Endodermal cell (in vitro differentiated cells): ENCODE measurements at regions not wholly inside any gene's neighbourhood (a gene's known extent, or its start where the extent isn't known, plus 50 kb on each side); places are given as distances from the start of the nearest gene placed in this dataset.
A peak's percentile ranks its signal among the peaks of the same experiment; 100 is the strongest.

Experiments
- DNase-seq: peaks from one replicate; pipeline ENCODE4 v3.0.0-alpha.2; 2017
- H3K27ac ChIP-seq: 2 replicates; pipeline ENCODE4 v1.5.1; 2013; ENCODE audit warnings: mild to moderate bottlenecking, low read depth, low read length, moderate library complexity
- H3K27me3 ChIP-seq: 2 replicates; pipeline ENCODE4 v1.6.1; 2013; ENCODE audit warnings: mild to moderate bottlenecking, low read length, moderate library complexity; ENCODE audit not compliant: insufficient read depth, control insufficient read depth, poor library complexity, severe bottlenecking
- H3K36me3 ChIP-seq: 2 replicates; pipeline ENCODE4 v1.7.0; 2013; ENCODE audit warnings: mild to moderate bottlenecking, low read length, moderate library complexity; ENCODE audit not compliant: control insufficient read depth, insufficient read depth
- H3K4me1 ChIP-seq: one replicate; pipeline ENCODE4 v1.7.0; 2013; ENCODE audit warnings: low read length; ENCODE audit not compliant: control insufficient read depth, insufficient read depth
- H3K4me3 ChIP-seq: 2 replicates; pipeline ENCODE4 v1.5.1; 2013; ENCODE audit warnings: mild to moderate bottlenecking, low read length, moderate library complexity
- H3K9ac ChIP-seq: 2 replicates; pipeline ENCODE4 v1.6.1; 2013; ENCODE audit warnings: mild to moderate bottlenecking, low read length, moderate library complexity; ENCODE audit not compliant: poor library complexity, severe bottlenecking; ENCODE audit errors: extremely low read depth
- H3K9me3 ChIP-seq: 2 replicates; pipeline ENCODE4 v1.6.1; 2013; ENCODE audit warnings: mild to moderate bottlenecking, low read length, moderate library complexity; ENCODE audit not compliant: control insufficient read depth
- H3K27ac Mint-ChIP-seq: 2 replicates; pipeline ENCODE4 v1.8.0; 2020; ENCODE audit warnings: mixed read lengths
- H3K27me3 Mint-ChIP-seq: 2 replicates; pipeline ENCODE4 v1.8.0; 2021; ENCODE audit warnings: mild to moderate bottlenecking, mixed read lengths; ENCODE audit not compliant: insufficient read depth
- H3K36me3 Mint-ChIP-seq: 2 replicates; pipeline ENCODE4 v1.8.0; 2020; ENCODE audit warnings: low read depth, mixed read lengths
- H3K4me1 Mint-ChIP-seq: 2 replicates; pipeline ENCODE4 v1.8.0; 2020; ENCODE audit warnings: mixed read lengths
- H3K4me3 Mint-ChIP-seq: 2 replicates; pipeline ENCODE4 v1.8.0; 2020; ENCODE audit warnings: mild to moderate bottlenecking, moderate library complexity, mixed read lengths
- H3K9me3 Mint-ChIP-seq: 2 replicates; pipeline ENCODE4 v1.8.0; 2020; ENCODE audit warnings: mild to moderate bottlenecking, mixed read lengths
- WGBS, 2 experiments: methylation state at CpG; one replicate each; pipeline versions ENCODE4 v1.1.5 to v1.1.7; 2013; ENCODE audit warnings: missing lambda C conversion rate in 2 of 2, mixed read lengths in 1 of 2; ENCODE audit not compliant: insufficient coverage in 1 of 2, insufficient read length in 1 of 2; 5-methylcytosine and 5-hydroxymethylcytosine counted together
- TF ChIP-seq, protein P1 (sequence below): fragments of 200-600 bp; sonication (generic); conservative IDR thresholded peaks from 2 replicates; pipeline ENCODE4 v1.5.0; 2021; ENCODE audit warnings: antibody characterized with exemption, mild to moderate bottlenecking

DNA sequence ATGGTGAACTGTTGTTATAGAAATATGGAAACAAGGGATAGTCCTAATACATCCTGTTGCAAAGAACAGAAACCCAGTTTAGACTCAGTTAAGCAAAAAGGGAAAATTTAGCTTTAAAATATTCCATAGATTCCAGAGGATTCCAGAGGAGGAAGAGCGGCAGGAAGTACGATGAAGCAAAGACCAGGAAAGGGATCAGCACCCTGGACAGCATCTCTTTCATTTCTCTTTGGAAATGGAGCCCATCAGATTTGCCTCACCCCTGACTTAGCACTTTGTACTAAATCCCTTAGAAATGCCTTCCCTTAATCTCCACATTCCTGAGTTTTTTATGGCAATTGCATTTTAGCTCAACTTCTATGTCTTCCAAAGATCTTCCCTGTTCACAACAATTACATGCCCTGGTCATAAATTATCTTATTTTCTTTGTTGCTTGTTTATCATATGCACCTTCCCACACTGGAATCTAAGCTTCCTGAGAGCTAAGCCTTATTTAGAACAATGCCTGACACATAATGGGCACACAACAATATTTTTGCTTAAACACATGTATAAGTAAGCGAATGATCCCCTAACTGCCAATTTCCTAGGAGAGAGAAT lies 150.0 kb upstream of the RBFOX1 start:
- peak; percentile 78 for DNase-seq
- H3K4me1 ChIP-seq, result no peaks in the 10 kb centered on the region
- TF ChIP-seq, protein P1, sequence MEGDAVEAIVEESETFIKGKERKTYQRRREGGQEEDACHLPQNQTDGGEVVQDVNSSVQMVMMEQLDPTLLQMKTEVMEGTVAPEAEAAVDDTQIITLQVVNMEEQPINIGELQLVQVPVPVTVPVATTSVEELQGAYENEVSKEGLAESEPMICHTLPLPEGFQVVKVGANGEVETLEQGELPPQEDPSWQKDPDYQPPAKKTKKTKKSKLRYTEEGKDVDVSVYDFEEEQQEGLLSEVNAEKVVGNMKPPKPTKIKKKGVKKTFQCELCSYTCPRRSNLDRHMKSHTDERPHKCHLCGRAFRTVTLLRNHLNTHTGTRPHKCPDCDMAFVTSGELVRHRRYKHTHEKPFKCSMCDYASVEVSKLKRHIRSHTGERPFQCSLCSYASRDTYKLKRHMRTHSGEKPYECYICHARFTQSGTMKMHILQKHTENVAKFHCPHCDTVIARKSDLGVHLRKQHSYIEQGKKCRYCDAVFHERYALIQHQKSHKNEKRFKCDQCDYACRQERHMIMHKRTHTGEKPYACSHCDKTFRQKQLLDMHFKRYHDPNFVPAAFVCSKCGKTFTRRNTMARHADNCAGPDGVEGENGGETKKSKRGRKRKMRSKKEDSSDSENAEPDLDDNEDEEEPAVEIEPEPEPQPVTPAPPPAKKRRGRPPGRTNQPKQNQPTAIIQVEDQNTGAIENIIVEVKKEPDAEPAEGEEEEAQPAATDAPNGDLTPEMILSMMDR, result no peak
- no peaks in the 10 kb centered on the region for H3K36me3 ChIP-seq
- Mint-ChIP-seq H3K4me1 (no peaks in the 10 kb centered on the region), H3K27ac (no peak overlapping the region), H3K4me3 (no peak overlapping the region), H3K27me3 (no peaks in the 10 kb centered on the region), H3K36me3 (no peaks in the 10 kb centered on the region), H3K9me3 (no peaks in the 10 kb centered on the region)
- H3K9ac ChIP-seq, result no peak overlapping the region
- no peaks in the 10 kb centered on the region for H3K27me3 ChIP-seq
- 33 to 42% methylated on average over 3 of the region's 3 CpGs for WGBS, 2 experiments
- H3K27ac ChIP-seq, result no peak overlapping the region
- no peak overlapping the region for H3K4me3 ChIP-seq
- H3K9me3 ChIP-seq, result no peaks in the 10 kb centered on the region

DNA sequence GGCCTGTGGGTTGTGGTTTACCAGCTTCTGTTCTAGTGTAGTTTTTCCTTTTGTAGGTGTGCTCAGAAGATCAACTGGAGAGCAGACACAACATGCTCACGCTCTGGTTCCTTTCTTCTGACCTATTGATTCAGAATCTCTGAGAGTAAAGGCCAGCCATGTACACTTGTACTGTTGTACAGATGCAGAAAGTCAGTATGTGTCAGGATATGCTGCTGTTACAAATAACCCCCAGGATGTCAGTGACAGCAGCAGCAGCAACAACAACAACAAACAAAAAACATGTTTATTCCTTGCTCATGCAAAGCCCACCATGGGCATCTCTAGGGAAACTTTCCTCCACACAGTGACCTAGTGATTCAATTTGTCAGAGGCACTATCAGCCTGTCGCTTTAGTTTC lies 154.8 kb upstream of the RBFOX1 start:
- TF ChIP-seq, protein P1, result no peak
- H3K4me3 ChIP-seq, result no peak overlapping the region
- no peaks in the 10 kb centered on the region for H3K27me3 ChIP-seq
- Mint-ChIP-seq H3K27me3 (no peaks in the 10 kb centered on the region), H3K27ac (no peak overlapping the region), H3K9me3 (no peaks in the 10 kb centered on the region), H3K36me3 (no peaks in the 10 kb centered on the region), H3K4me1 (no peaks in the 10 kb centered on the region), H3K4me3 (no peak overlapping the region)
- no peak for DNase-seq
- no peak overlapping the region for H3K27ac ChIP-seq
- no peaks in the 10 kb centered on the region for H3K9me3 ChIP-seq
- 65 to 85% methylated on average over 2 of the region's 2 CpGs for WGBS, 2 experiments
- no peaks in the 10 kb centered on the region for H3K36me3 ChIP-seq
- no peak overlapping the region for H3K9ac ChIP-seq
- no peaks in the 10 kb centered on the region for H3K4me1 ChIP-seq

DNA sequence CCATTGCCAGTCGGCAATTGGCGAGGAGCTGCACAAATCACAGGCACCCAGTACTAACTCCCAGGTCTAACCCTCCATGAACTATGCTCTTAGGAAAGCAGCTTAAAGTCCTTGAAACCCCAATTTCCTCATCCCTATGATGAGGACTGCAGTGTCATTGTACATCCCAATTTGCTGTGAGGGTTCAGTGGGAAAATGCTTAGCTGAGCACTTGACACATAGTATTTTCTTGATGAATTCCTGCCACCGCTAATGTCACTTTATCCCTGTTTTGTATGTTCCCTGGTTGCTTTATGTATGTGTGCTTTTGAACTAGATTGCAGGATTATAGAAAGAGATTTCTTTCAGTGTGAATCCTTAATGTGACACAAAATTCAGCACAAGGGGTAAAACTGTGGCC lies 161.5 kb upstream of the RBFOX1 start:
- DNase-seq, result no peak
- Histone ChIP-seq H3K27ac (no peak overlapping the region), H3K27me3 (no peaks in the 10 kb centered on the region), H3K36me3 (no peaks in the 10 kb centered on the region), H3K4me1 (no peaks in the 10 kb centered on the region), H3K9me3 (no peaks in the 10 kb centered on the region), H3K9ac (no peak overlapping the region), H3K4me3 (no peak overlapping the region)
- no peak overlapping the region for H3K4me3 Mint-ChIP-seq
- TF ChIP-seq, protein P1, result no peak
- H3K27ac Mint-ChIP-seq, result no peak overlapping the region
- no peaks in the 10 kb centered on the region for H3K36me3 Mint-ChIP-seq
- 93 to 100% methylated on average over 2 to 3 of the region's 3 CpGs for WGBS, 2 experiments
- H3K4me1 Mint-ChIP-seq, result peaks cover 8% of the 10 kb centered on the region
- peaks cover 2% of the 10 kb centered on the region for H3K9me3 Mint-ChIP-seq
- peaks cover 8% of the 10 kb centered on the region for H3K27me3 Mint-ChIP-seq
